ENCODE measurements at regions not wholly inside any gene's neighbourhood (a gene's known extent, or its start where the extent isn't known, plus 50 kb on each side); places are given as distances from the start of the nearest gene placed in this dataset.
"Not testable (repeated sequence)": the region's sequence is repeated elsewhere in the genome, so short reads cannot be mapped to it uniquely, and the experiment has no call there.

DNA sequence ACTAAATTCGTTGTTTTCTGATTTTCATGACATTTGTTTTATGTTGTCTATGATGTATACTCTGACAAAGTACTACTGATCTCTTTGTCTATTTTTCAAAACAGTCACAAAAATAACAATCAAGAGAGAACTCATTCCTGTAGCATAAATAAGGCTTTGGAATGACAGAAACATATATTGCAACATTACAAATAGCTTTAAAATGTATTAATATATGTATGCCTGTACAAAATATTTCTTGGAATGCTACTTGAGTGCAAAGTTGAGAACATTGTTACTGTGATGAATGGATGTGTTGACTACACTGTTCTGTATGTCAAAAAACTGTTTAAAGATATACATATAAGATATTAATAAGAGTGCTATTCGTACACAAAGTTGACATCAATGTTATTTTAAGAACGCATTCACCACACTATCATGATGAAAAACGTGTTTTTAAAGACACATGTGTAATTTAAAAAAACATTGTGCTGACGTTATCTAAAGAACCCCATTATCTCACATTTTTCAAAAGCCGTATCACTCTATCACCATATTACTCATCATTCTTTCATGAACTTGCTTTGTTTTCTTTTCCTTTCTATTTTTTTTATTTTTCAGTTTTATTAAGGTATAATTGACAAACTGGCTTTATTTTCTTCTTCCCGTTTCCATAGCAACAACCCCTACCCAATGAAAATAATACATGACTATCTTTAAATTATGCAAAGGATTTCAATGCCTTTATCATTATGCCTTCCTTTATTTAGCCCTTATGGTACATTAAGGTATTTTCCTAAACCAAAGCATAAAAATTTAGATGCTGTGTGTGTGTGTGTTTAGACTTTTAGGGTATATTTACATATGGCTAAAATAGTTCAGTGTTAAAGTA lies 918.8 kb downstream of the SLITRK1 start:
- DNase-seq (ENCODE audit: low read depth in 1 of 2, low spot score in 1 of 2): no peak
- Histone ChIP-seq H3K27ac (replicated peaks) (no peak overlapping the region), H3K4me3 (replicated peaks; ENCODE audit: insufficient read depth, low read length) (no peak overlapping the region), H3K27me3 (ENCODE audit: insufficient read depth, poor library complexity, severe bottlenecking) (no peaks in the 10 kb centered on the region)
- TF ChIP-seq POLR2AphosphoS5 (IDR thresholded peaks at IDR 0.05; ENCODE audit: low read depth) (no peak), SPI1 (IDR thresholded peaks at IDR 0.05; ENCODE audit: borderline replicate concordance, low read depth) (no peak), GABPA (IDR thresholded peaks at IDR 0.05; ENCODE audit: low read depth) (no peak)
- TF ChIP-seq, protein P1, sequence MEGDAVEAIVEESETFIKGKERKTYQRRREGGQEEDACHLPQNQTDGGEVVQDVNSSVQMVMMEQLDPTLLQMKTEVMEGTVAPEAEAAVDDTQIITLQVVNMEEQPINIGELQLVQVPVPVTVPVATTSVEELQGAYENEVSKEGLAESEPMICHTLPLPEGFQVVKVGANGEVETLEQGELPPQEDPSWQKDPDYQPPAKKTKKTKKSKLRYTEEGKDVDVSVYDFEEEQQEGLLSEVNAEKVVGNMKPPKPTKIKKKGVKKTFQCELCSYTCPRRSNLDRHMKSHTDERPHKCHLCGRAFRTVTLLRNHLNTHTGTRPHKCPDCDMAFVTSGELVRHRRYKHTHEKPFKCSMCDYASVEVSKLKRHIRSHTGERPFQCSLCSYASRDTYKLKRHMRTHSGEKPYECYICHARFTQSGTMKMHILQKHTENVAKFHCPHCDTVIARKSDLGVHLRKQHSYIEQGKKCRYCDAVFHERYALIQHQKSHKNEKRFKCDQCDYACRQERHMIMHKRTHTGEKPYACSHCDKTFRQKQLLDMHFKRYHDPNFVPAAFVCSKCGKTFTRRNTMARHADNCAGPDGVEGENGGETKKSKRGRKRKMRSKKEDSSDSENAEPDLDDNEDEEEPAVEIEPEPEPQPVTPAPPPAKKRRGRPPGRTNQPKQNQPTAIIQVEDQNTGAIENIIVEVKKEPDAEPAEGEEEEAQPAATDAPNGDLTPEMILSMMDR (IDR thresholded peaks at IDR 0.05; ENCODE audit: insufficient read depth, low read length): no peak
- TF ChIP-seq, protein P2, sequence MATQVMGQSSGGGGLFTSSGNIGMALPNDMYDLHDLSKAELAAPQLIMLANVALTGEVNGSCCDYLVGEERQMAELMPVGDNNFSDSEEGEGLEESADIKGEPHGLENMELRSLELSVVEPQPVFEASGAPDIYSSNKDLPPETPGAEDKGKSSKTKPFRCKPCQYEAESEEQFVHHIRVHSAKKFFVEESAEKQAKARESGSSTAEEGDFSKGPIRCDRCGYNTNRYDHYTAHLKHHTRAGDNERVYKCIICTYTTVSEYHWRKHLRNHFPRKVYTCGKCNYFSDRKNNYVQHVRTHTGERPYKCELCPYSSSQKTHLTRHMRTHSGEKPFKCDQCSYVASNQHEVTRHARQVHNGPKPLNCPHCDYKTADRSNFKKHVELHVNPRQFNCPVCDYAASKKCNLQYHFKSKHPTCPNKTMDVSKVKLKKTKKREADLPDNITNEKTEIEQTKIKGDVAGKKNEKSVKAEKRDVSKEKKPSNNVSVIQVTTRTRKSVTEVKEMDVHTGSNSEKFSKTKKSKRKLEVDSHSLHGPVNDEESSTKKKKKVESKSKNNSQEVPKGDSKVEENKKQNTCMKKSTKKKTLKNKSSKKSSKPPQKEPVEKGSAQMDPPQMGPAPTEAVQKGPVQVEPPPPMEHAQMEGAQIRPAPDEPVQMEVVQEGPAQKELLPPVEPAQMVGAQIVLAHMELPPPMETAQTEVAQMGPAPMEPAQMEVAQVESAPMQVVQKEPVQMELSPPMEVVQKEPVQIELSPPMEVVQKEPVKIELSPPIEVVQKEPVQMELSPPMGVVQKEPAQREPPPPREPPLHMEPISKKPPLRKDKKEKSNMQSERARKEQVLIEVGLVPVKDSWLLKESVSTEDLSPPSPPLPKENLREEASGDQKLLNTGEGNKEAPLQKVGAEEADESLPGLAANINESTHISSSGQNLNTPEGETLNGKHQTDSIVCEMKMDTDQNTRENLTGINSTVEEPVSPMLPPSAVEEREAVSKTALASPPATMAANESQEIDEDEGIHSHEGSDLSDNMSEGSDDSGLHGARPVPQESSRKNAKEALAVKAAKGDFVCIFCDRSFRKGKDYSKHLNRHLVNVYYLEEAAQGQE (IDR thresholded peaks at IDR 0.05; ENCODE audit: insufficient replicate concordance, low read depth): no peak

DNA sequence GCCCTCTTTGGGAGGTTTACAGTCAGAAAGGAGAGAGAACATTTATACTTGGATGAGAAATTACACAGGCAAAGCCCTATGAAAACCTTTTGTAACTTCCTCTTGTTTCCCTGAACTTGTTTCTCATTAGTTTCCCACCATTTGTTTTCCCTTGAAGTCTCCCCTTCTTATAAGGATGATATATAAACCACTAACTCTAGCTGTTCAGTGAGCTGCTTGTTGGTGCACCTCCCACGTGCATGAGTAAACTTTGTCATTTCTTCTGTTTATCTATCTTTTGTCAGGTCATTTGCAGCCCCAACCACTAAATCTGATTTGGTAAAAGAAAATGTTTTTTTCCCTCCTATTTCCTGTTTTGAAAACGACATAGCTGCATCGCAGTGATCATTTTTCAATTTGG lies 919.9 kb downstream of the SLITRK1 start:
- H3K27ac ChIP-seq (replicated peaks): no peak overlapping the region
- H3K27me3 ChIP-seq (ENCODE audit: insufficient read depth, poor library complexity, severe bottlenecking): no peaks in the 10 kb centered on the region
- no peak overlapping the region for H3K4me3 ChIP-seq (replicated peaks; ENCODE audit: insufficient read depth, low read length)
- DNase-seq (ENCODE audit: low read depth in 1 of 2, low spot score in 1 of 2): no peak
- TF ChIP-seq GABPA (IDR thresholded peaks at IDR 0.05; ENCODE audit: low read depth) (no peak), POLR2AphosphoS5 (IDR thresholded peaks at IDR 0.05; ENCODE audit: low read depth) (no peak), SPI1 (IDR thresholded peaks at IDR 0.05; ENCODE audit: borderline replicate concordance, low read depth) (no peak)

DNA sequence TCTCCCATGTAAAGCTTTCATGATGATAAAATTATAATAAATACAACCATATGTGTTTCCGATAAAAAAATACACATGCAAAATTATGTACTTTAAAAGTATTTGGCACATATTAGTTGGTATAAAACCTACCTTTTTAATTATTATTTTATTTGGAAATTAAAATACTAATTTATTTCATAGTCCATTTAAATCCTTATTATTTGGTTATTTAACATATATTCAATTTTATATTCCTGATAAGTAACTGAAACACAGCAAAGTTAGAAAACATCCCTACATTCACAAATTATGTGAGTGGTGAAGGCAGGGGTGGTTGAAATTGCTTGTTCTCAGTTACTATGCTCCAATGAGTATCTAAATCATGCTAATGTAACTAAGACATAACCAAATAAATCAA lies 920.5 kb downstream of the SLITRK1 start:
- no peak overlapping the region for H3K27ac ChIP-seq (replicated peaks)
- DNase-seq (ENCODE audit: low read depth in 1 of 2, low spot score in 1 of 2): no peak
- TF ChIP-seq, protein P1 (IDR thresholded peaks at IDR 0.05; ENCODE audit: insufficient read depth, low read length): no peak
- no peak for TF ChIP-seq SPI1 (IDR thresholded peaks at IDR 0.05; ENCODE audit: borderline replicate concordance, low read depth)
- no peak for TF ChIP-seq POLR2AphosphoS5 (IDR thresholded peaks at IDR 0.05; ENCODE audit: low read depth)
- TF ChIP-seq GABPA (IDR thresholded peaks at IDR 0.05; ENCODE audit: low read depth): no peak
- TF ChIP-seq, protein P2 (IDR thresholded peaks at IDR 0.05; ENCODE audit: insufficient replicate concordance, low read depth): no peak
- H3K27me3 ChIP-seq (ENCODE audit: insufficient read depth, poor library complexity, severe bottlenecking): no peaks in the 10 kb centered on the region
- H3K4me3 ChIP-seq (replicated peaks; ENCODE audit: insufficient read depth, low read length): no peak overlapping the region

DNA sequence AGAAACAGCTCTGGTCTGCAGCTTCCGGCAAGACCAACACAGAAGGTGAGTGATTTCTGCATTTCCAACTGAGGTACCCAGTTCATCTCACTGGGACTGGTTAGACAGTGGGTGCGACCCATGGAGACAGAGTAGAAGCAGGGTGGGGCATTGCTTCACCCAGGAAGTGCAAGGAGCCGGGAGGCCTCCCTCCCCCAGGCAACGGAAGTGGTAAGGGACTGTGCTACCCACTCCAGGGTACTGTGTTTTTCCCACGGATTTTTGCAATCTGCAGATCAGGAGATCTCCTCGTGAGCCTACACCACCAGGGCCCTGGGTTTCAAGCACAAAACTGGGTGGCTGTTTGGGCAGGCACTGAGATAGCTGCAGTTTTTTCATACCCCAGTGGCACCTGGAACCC lies 929.9 kb downstream of the SLITRK1 start:
- not testable (repeated sequence) for H3K4me3 ChIP-seq (replicated peaks; ENCODE audit: insufficient read depth, low read length); H3K27me3 ChIP-seq (ENCODE audit: insufficient read depth, poor library complexity, severe bottlenecking); H3K27ac ChIP-seq (replicated peaks)
- peak; percentile 63 for TF ChIP-seq GABPA (IDR thresholded peaks at IDR 0.05; ENCODE audit: low read depth)
- peak in 1 of 2 experiments; percentile 69 for DNase-seq (ENCODE audit: low read depth in 1 of 2, low spot score in 1 of 2)

Measured in HL-60 (cell line).